Trophoblast cell (in vitro differentiated cells and primary cell): ENCODE measurements at regions not wholly inside any gene's neighbourhood (a gene's known extent, or its start where the extent isn't known, plus 50 kb on each side); places are given as distances from the start of the nearest gene placed in this dataset.
A peak's percentile ranks its signal among the peaks of the same experiment; 100 is the strongest.

ENCODE experiments used
- DNase-seq, 2 donors: peaks; one replicate each; pipeline ENCODE4 v3.0.0-alpha.2; 2016
- H2AFZ ChIP-seq: 2 replicates; pipeline ENCODE4 v1.6.1; 2013; ENCODE audit warnings: low read length, moderate library complexity, mild to moderate bottlenecking; ENCODE audit not compliant: insufficient read depth, poor library complexity
- H2AK5ac ChIP-seq: 2 replicates; pipeline ENCODE4 v1.6.1; 2013; ENCODE audit warnings: mild to moderate bottlenecking, low read length
- H2BK120ac ChIP-seq: 2 replicates; pipeline ENCODE4 v1.6.1; 2013; ENCODE audit warnings: low read length, mild to moderate bottlenecking, moderate library complexity; ENCODE audit not compliant: insufficient read depth, poor library complexity
- H2BK12ac ChIP-seq: 2 replicates; pipeline ENCODE4 v1.6.1; 2013; ENCODE audit warnings: mild to moderate bottlenecking, low read length, moderate library complexity
- H2BK5ac ChIP-seq: 2 replicates; pipeline ENCODE4 v1.6.1; 2013; ENCODE audit warnings: low read length, low read depth, moderate library complexity, mild to moderate bottlenecking; ENCODE audit not compliant: poor library complexity
- H3K14ac ChIP-seq: 2 replicates; pipeline ENCODE4 v1.6.1; 2013; ENCODE audit warnings: mild to moderate bottlenecking, low read length
- H3K18ac ChIP-seq: 2 replicates; pipeline ENCODE4 v1.6.1; 2013; ENCODE audit warnings: mild to moderate bottlenecking, low read length
- H3K23ac ChIP-seq: 2 replicates; pipeline ENCODE4 v1.6.1; 2013; ENCODE audit warnings: low read length
- H3K27ac ChIP-seq: 2 replicates; pipeline ENCODE4 v1.5.1; 2013; ENCODE audit warnings: low read depth, mild to moderate bottlenecking, inconsistent platforms, low read length, moderate library complexity
- H3K27me3 ChIP-seq: 2 replicates; pipeline ENCODE4 v1.6.1; 2013; ENCODE audit warnings: inconsistent platforms, mild to moderate bottlenecking, low read length, moderate library complexity; ENCODE audit not compliant: insufficient read depth
- H3K36me3 ChIP-seq, 2 experiments: 1 replicate in 1 of 2; 2 replicates in 1 of 2; pipeline ENCODE4 v1.6.1; 2013; ENCODE audit warnings: low read length in 2 of 2, mild to moderate bottlenecking in 2 of 2, moderate library complexity in 1 of 2; ENCODE audit not compliant: insufficient read depth in 2 of 2, control insufficient read depth in 1 of 2
- H3K4ac ChIP-seq: 2 replicates; pipeline ENCODE4 v1.6.1; 2013; ENCODE audit warnings: low read depth, mild to moderate bottlenecking, low read length, moderate library complexity
- H3K4me1 ChIP-seq, 2 experiments: 1 replicate in 1 of 2; 2 replicates in 1 of 2; pipeline ENCODE4 v1.6.1; 2013; ENCODE audit warnings: low read length in 2 of 2, mild to moderate bottlenecking in 2 of 2, moderate library complexity in 1 of 2; ENCODE audit not compliant: insufficient read depth in 2 of 2, control insufficient read depth in 1 of 2
- H3K4me2 ChIP-seq: 2 replicates; pipeline ENCODE4 v1.6.1; 2013; ENCODE audit warnings: inconsistent platforms, mild to moderate bottlenecking, low read length, moderate library complexity
- H3K4me3 ChIP-seq: 2 replicates; pipeline ENCODE4 v1.5.1; 2013; ENCODE audit warnings: mild to moderate bottlenecking, low read depth, low read length, inconsistent platforms
- H3K79me1 ChIP-seq: one replicate; pipeline ENCODE4 v1.6.1; 2013; ENCODE audit warnings: low read length
- H3K79me2 ChIP-seq: 2 replicates; pipeline ENCODE4 v1.6.1; 2013; ENCODE audit warnings: low read length, mild to moderate bottlenecking; ENCODE audit not compliant: control insufficient read depth, insufficient read depth, poor library complexity
- H3K9ac ChIP-seq: 2 replicates; pipeline ENCODE4 v1.6.1; 2013; ENCODE audit warnings: mild to moderate bottlenecking, low read length
- H3K9me3 ChIP-seq: 2 replicates; pipeline ENCODE4 v1.6.1; 2013; ENCODE audit warnings: low read depth, mild to moderate bottlenecking, control low read depth, inconsistent platforms, low read length; ENCODE audit not compliant: insufficient read depth
- H4K12ac ChIP-seq: 2 replicates; pipeline ENCODE4 v1.6.1; 2013; ENCODE audit warnings: low read depth, mild to moderate bottlenecking, low read length, moderate library complexity
- H4K8ac ChIP-seq: 2 replicates; pipeline ENCODE4 v1.6.1; 2013; ENCODE audit warnings: low read depth, mild to moderate bottlenecking, low read length, moderate library complexity
- H4K91ac ChIP-seq: one replicate; pipeline ENCODE4 v1.6.1; 2013; ENCODE audit warnings: low read depth, mild to moderate bottlenecking, low read length, moderate library complexity
- WGBS: extraction: QIAGEN DNeasy Blood & Tissue Kit; methylation state at CpG from one replicate; pipeline ENCODE4 v1.1.7; 2013; ENCODE audit warnings: missing lambda C conversion rate; ENCODE audit not compliant: insufficient read length, insufficient coverage; ENCODE audit errors: extremely low coverage; 5-methylcytosine and 5-hydroxymethylcytosine counted together

GRCh38 chr6:78460711-78461110 lies 406.6 kb upstream of the IRAK1BP1 start:
- Histone ChIP-seq H3K27me3 (no peaks in the 10 kb centered on the region), H3K4ac (no peak overlapping the region), H3K9me3 (no peaks in the 10 kb centered on the region), H3K18ac (no peak overlapping the region), H4K91ac (no peak overlapping the region), H3K36me3 (no peaks in the 10 kb centered on the region), H2BK5ac (no peak overlapping the region), H3K79me2 (no peaks in the 10 kb centered on the region), H3K27ac (no peak overlapping the region), H3K4me3 (no peak overlapping the region), H3K4me2 (no peak overlapping the region), H4K12ac (no peak overlapping the region), H3K79me1 (no peaks in the 10 kb centered on the region), H3K9ac (no peak overlapping the region), H2AFZ (no peak overlapping the region), H2BK120ac (no peak overlapping the region), H3K23ac (no peak overlapping the region), H3K14ac (no peak overlapping the region), H4K8ac (no peak overlapping the region), H2AK5ac (no peak overlapping the region), H3K4me1 (peaks cover 2% of the 10 kb centered on the region in 2 experiments), H2BK12ac (no peak overlapping the region)
- peak; percentile 2 to 10 for DNase-seq
- WGBS: no CpG with 5 or more reads among the region's 3 CpGs

DNA sequence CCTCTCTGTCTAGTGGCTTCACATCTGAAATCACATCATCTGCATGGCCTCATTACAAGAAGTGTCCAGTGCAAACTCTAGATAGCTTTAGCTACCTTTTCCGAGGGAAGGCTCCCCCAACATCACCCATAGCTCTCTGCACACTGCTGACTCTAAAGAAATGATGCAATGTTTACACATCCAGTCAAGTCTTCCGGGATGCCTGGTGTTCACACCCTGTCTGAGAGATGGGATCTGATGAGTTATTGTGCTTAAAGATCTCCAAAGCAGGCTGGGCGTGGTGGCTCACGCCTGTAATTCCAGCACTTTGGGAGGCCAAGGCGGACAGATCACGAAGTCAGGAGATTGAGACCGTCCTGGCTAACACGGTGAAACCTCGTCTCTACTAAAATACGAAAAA lies 404.6 kb upstream of the IRAK1BP1 start:
- DNase-seq: no peak
- Histone ChIP-seq H3K4ac (no peak overlapping the region), H3K9me3 (no peaks in the 10 kb centered on the region), H3K23ac (no peak overlapping the region), H3K79me1 (no peaks in the 10 kb centered on the region), H3K27ac (no peak overlapping the region), H4K8ac (no peak overlapping the region), H2AK5ac (no peak overlapping the region), H3K4me2 (no peak overlapping the region), H2BK12ac (no peak overlapping the region), H4K12ac (no peak overlapping the region), H3K14ac (no peak overlapping the region), H2BK5ac (no peak overlapping the region), H3K18ac (no peak overlapping the region), H4K91ac (no peak overlapping the region), H3K9ac (no peak overlapping the region), H3K4me1 (peaks cover 2% of the 10 kb centered on the region in 2 experiments), H3K79me2 (no peaks in the 10 kb centered on the region), H3K27me3 (no peaks in the 10 kb centered on the region), H2BK120ac (no peak overlapping the region), H3K36me3 (no peaks in the 10 kb centered on the region), H3K4me3 (no peak overlapping the region), H2AFZ (no peak overlapping the region)
- WGBS: no CpG with 5 or more reads among the region's 10 CpGs

DNA sequence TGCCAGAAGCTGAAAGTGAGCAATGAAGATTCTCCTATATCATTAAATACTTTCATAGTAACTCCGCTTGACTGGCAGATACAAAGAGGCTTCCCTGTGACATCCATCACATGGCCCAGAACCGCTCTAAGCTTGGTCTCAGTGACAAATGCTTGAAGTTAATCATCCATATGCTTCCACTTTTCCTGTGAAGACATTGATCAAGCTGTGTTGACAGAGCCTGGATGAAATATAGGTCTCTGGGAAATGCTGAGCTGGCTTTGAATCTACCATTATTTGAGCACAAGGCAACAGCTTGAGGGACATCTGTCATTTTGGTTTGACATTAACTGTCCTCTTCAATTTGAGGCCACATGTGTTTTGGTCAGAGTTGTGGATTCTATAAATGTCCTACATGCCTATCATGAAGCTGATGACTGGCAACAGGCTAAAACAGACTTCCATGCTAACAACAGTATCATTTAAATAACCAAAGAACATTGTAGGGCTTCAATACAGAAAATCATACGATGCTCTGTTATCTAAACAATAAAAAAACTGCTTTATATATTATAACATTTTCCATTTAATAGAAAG lies 402.2 kb upstream of the IRAK1BP1 start:
- Histone ChIP-seq H3K23ac (no peak overlapping the region), H4K12ac (no peak overlapping the region), H3K79me1 (no peaks in the 10 kb centered on the region), H3K9ac (no peak overlapping the region), H3K36me3 (no peaks in the 10 kb centered on the region), H3K4me2 (no peak overlapping the region), H3K4me1 (peaks cover 2% of the 10 kb centered on the region in 2 experiments), H3K14ac (no peak overlapping the region), H3K27ac (no peak overlapping the region), H3K27me3 (no peaks in the 10 kb centered on the region), H4K91ac (no peak overlapping the region), H2AFZ (no peak overlapping the region), H3K9me3 (no peaks in the 10 kb centered on the region), H3K4me3 (no peak overlapping the region), H2BK5ac (no peak overlapping the region), H2AK5ac (no peak overlapping the region), H3K18ac (no peak overlapping the region), H2BK120ac (no peak overlapping the region), H4K8ac (no peak overlapping the region), H2BK12ac (no peak overlapping the region), H3K79me2 (no peaks in the 10 kb centered on the region), H3K4ac (no peak overlapping the region)
- DNase-seq: no peak
- no CpG with 5 or more reads among the region's 3 CpGs for WGBS

GRCh38 chr6:78476561-78476960 lies 390.8 kb upstream of the IRAK1BP1 start:
- H3K27ac ChIP-seq: no peak overlapping the region
- no peak overlapping the region for H3K4me2 ChIP-seq
- H3K9me3 ChIP-seq: no peaks in the 10 kb centered on the region
- no peak overlapping the region for H3K14ac ChIP-seq
- H2AFZ ChIP-seq: no peak overlapping the region
- no peak overlapping the region for H3K9ac ChIP-seq
- no peak for DNase-seq
- H3K27me3 ChIP-seq: no peaks in the 10 kb centered on the region
- no peak overlapping the region for H3K18ac ChIP-seq
- H3K4ac ChIP-seq: no peak overlapping the region
- no peak overlapping the region for H4K91ac ChIP-seq
- no peaks in the 10 kb centered on the region for H3K36me3 ChIP-seq
- no peaks in the 10 kb centered on the region for H3K79me2 ChIP-seq
- no peak overlapping the region for H3K4me3 ChIP-seq
- H2BK12ac ChIP-seq: no peak overlapping the region
- H3K23ac ChIP-seq: no peak overlapping the region
- no peak overlapping the region for H4K8ac ChIP-seq
- H3K4me1 ChIP-seq: no peaks in the 10 kb centered on the region
- H3K79me1 ChIP-seq: no peaks in the 10 kb centered on the region
- no peak overlapping the region for H2AK5ac ChIP-seq
- no peak overlapping the region for H2BK5ac ChIP-seq
- no peak overlapping the region for H2BK120ac ChIP-seq
- H4K12ac ChIP-seq: no peak overlapping the region
